HCT116 (cell line): ENCODE measurements at regions not wholly inside any gene's neighbourhood (a gene's known extent, or its start where the extent isn't known, plus 50 kb on each side); places are given as distances from the start of the nearest gene placed in this dataset.

Experiments used
- ATAC-seq: fragments of 200-7000 bp; cut with Tn5 transposase; 2 replicates; pipeline ENCODE4 v1.9.1; 2020; ENCODE audit warnings: mild to moderate bottlenecking, moderate library complexity
- BruUV-seq: library from RNA; stranded (reverse); fragments of 400-500 nt; replicated peaks from 2 replicates; lab custom pipeline; 2021; lab: Mats Ljungman, UMichigan
- CTCF ChIA-PET: fragments of 300-600 bp; sonication (Branson Sonifier 250); formaldehyde crosslinking; loops from one replicate; lab custom pipeline; 2021; ENCODE audit warnings: antibody characterized with exemption; lab: Charles Lee
- POLR2A ChIA-PET: fragments of 300-600, 350-600 bp; sonication (Branson Sonifier 250); formaldehyde crosslinking; loops from one replicate; lab custom pipeline; 2021; ENCODE audit warnings: antibody characterized with exemption; lab: Charles Lee
- RAD21 ChIA-PET, 2 experiments: fragments of 300-600 bp; sonication (Branson Sonifier 250); formaldehyde crosslinking; loops; one replicate each; lab custom pipeline; 2023; ENCODE audit warnings: low total read pairs in 2 of 2; ENCODE audit not compliant: uncharacterized antibody in 2 of 2, unreplicated experiment in 2 of 2, low non-redundant PET in 1 of 2; lab: Charles Lee
- DNase-seq: peaks from one replicate; pipeline ENCODE4 v3.0.0-alpha.2; 2010; ENCODE audit warnings: low read depth, low spot score
- H2AFZ ChIP-seq: fragments of 200-600 bp; shearing (Covaris generic), sonication (generic); 2 replicates; pipeline ENCODE4 v1.6.1; 2017; ENCODE audit warnings: low read depth, mixed run types, mixed read lengths, antibody characterized with exemption, low read length; ENCODE audit not compliant: poor library complexity, severe bottlenecking
- H3K27ac ChIP-seq: 2 replicates; pipeline ENCODE4 v1.5.1; 2012; ENCODE audit warnings: low read depth, low read length
- H3K27me3 ChIP-seq: fragments of 200-600 bp; sonication (generic); 2 replicates; pipeline ENCODE4 v1.6.1; 2016; ENCODE audit warnings: mixed run types, low read length, mixed read lengths; ENCODE audit not compliant: insufficient read depth
- H3K36me3 ChIP-seq, 2 experiments: fragments of 200-500 bp in 1 of 2; fragments of 200-600 bp in 1 of 2; sonication (Bioruptor generic) in 1 of 2; sonication (generic) in 1 of 2; 2 replicates each; pipeline versions ENCODE4 v1.5.1 to v1.6.1; 2014 to 2016; ENCODE audit warnings: low read length in 2 of 2, inconsistent platforms in 1 of 2, mixed read lengths in 1 of 2, mixed run types in 1 of 2; ENCODE audit not compliant: insufficient read depth in 2 of 2, control insufficient read depth in 1 of 2
- H3K4me1 ChIP-seq, 2 experiments: fragments of 200-600 bp in 1 of 2; sonication (generic) in 1 of 2; 2 replicates each; pipeline versions ENCODE4 v1.5.1 to v1.6.1; 2012 to 2017; ENCODE audit warnings: low read length in 2 of 2, inconsistent platforms in 1 of 2, mild to moderate bottlenecking in 1 of 2, mixed read lengths in 1 of 2, mixed run types in 1 of 2, moderate library complexity in 1 of 2; ENCODE audit not compliant: insufficient read depth in 2 of 2, control insufficient read depth in 1 of 2
- H3K4me2 ChIP-seq: fragments of 200-600 bp; sonication (generic); 2 replicates; pipeline ENCODE4 v1.6.1; 2017; ENCODE audit warnings: mixed run types, low read length, mixed read lengths
- H3K4me3 ChIP-seq, 2 experiments: fragments of 200-600 bp in 1 of 2; sonication (generic) in 1 of 2; replicated peaks in 1 of 2; 2 replicates each; pipeline ENCODE4 v1.5.1; 2011 to 2016; ENCODE audit warnings: low read length in 2 of 2, control low read depth in 1 of 2, low read depth in 1 of 2, mild to moderate bottlenecking in 1 of 2, mixed read lengths in 1 of 2, mixed run types in 1 of 2
- H3K79me2 ChIP-seq: fragments of 200-600 bp; sonication (generic); 2 replicates; pipeline ENCODE4 v1.6.1; 2017; ENCODE audit warnings: mild to moderate bottlenecking, mixed run types, low read length, moderate library complexity, mixed read lengths; ENCODE audit not compliant: insufficient read depth
- H3K9ac ChIP-seq: fragments of 200-600 bp; sonication (generic); 2 replicates; pipeline ENCODE4 v1.6.1; 2016; ENCODE audit warnings: low read length, mixed read lengths
- H3K9me2 ChIP-seq: fragments of 200-600 bp; sonication (generic), shearing (Covaris generic); 2 replicates; pipeline ENCODE4 v1.6.1; 2017; ENCODE audit warnings: mixed run types, mild to moderate bottlenecking, moderate library complexity; ENCODE audit not compliant: insufficient read depth
- H3K9me3 ChIP-seq, 2 experiments: fragments of 200-500 bp in 1 of 2; fragments of 200-600 bp in 1 of 2; sonication (Bioruptor generic) in 1 of 2; sonication (generic) in 1 of 2; 2 replicates each; pipeline ENCODE4 v1.6.1; 2014 to 2017; ENCODE audit warnings: low read length in 2 of 2, mixed read lengths in 2 of 2, inconsistent platforms in 1 of 2, low read depth in 1 of 2, mild to moderate bottlenecking in 1 of 2, mixed run types in 1 of 2, moderate library complexity in 1 of 2; ENCODE audit not compliant: control insufficient read depth in 1 of 2, insufficient read depth in 1 of 2
- H4K20me1 ChIP-seq: fragments of 200-600 bp; sonication (generic), shearing (Covaris generic); 2 replicates; pipeline ENCODE4 v1.6.1; 2017; ENCODE audit warnings: mixed run types, mild to moderate bottlenecking, moderate library complexity; ENCODE audit not compliant: insufficient read depth
- CBX3 ChIP-seq: IDR thresholded peaks from 2 replicates; pipeline ENCODE4 v1.6.1; 2012; ENCODE audit warnings: low read depth
- EGR1 ChIP-seq: IDR thresholded peaks from 2 replicates; pipeline ENCODE4 v1.6.1; 2012; ENCODE audit warnings: low read depth
- EZH2phosphoT487 ChIP-seq: fragments of 200-600 bp; IDR thresholded peaks from 2 replicates; pipeline ENCODE4 v1.6.1; 2018; ENCODE audit warnings: antibody characterized with exemption, borderline replicate concordance
- JUND ChIP-seq: IDR thresholded peaks from 2 replicates; pipeline ENCODE4 v1.6.1; 2012
- RAD21 ChIP-seq: IDR thresholded peaks from 2 replicates; pipeline ENCODE4 v1.6.1; 2012; ENCODE audit warnings: low read depth, mild to moderate bottlenecking
- REST ChIP-seq: IDR thresholded peaks from 2 replicates; pipeline ENCODE4 v1.6.1; 2012; ENCODE audit warnings: low read depth
- SIN3A ChIP-seq: IDR thresholded peaks from 2 replicates; pipeline ENCODE4 v1.6.1; 2012; ENCODE audit warnings: low read depth
- SP1 ChIP-seq: IDR thresholded peaks from 2 replicates; pipeline ENCODE4 v1.6.1; 2012; ENCODE audit warnings: low read depth
- SRF ChIP-seq: IDR thresholded peaks from 2 replicates; pipeline ENCODE4 v1.6.1; 2012; ENCODE audit warnings: low read depth
- YY1 ChIP-seq: IDR thresholded peaks from 2 replicates; pipeline ENCODE4 v1.6.1; 2011; ENCODE audit warnings: low read length, low read depth, moderate library complexity, mild to moderate bottlenecking; ENCODE audit not compliant: insufficient replicate concordance; ENCODE audit errors: extremely low read depth
- ZFX ChIP-seq: fragments of 450-650 bp; IDR thresholded peaks from 2 replicates; pipeline ENCODE4 v1.6.1; 2017
- intact Hi-C: fragments of 100-400 bp; cut with micrococcal nuclease; formaldehyde crosslinking; loops from 2 replicates; pipeline ENCODE4 v1.10.0; 2022
- TF ChIP-seq, protein P1 (sequence below): IDR thresholded peaks from 2 replicates; pipeline ENCODE4 v1.6.1; 2012

- H3K79me2 ChIP-seq = no peaks in the 10 kb centered on the region
- H4K20me1 ChIP-seq = no peaks in the 10 kb centered on the region
- intact Hi-C loops = no loop called here
- no peak overlapping the region for H3K27ac ChIP-seq
- ChIA-PET RAD21 (no interaction called here), POLR2A (no interaction called here), CTCF (no interaction called here)
- BruUV-seq = no TSS peak
- no peaks in the 10 kb centered on the region for H3K27me3 ChIP-seq
- no peak overlapping the region for H3K9ac ChIP-seq
- no peaks in the 10 kb centered on the region for H3K4me1 ChIP-seq
- no peaks in the 10 kb centered on the region for H3K9me3 ChIP-seq
- DNase-seq = no peak
- H3K36me3 ChIP-seq = no peaks in the 10 kb centered on the region
- no peak overlapping the region for H2AFZ ChIP-seq
- no peak for TF ChIP-seq ZFX
- H3K4me2 ChIP-seq = no peak overlapping the region
- H3K4me3 ChIP-seq = no peak overlapping the region
- no peaks in the 10 kb centered on the region for H3K9me2 ChIP-seq
- ATAC-seq = no peak
Measured at GRCh38 chr1:208551024-208551423, 306.8 kb upstream of the PLXNA2 start.

DNA sequence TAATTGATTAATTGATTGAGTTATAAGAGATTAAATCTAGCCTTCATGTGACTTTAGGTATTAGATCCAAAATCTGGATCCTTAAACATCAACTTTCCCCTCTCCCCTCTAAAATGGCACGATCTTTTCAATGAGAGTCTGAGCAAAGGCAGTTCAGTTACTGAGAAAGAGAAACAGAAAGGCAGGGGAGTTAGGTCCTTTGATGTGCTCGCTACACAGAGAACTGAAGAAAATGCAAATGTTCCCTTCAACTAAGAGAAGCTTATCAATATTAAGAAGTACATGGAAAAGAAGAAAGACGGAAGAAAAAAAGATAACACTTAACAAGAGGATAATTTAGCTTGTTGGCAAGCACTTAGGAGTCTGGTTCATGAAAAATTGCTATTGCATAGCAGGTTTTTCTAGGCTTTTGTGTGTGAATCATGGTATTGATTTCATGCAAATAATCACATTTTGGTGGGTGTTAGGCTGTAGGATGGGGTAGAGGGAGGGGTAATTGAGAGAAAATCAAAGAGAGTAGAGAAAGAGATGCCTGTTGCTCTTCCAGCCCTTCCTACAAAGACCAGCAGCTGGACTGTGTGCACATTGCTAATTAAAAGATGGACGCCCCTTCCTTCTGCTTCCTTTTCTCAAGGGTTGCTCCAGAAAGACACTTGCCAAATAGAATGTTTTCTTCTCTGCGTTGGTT lies 307.6 kb upstream of the PLXNA2 start:
- DNase-seq (no peak), ATAC-seq (no peak)
- POLR2A ChIA-PET = no interaction called here
- no peak overlapping the region for H3K4me2 ChIP-seq
- H3K9ac ChIP-seq = no peak overlapping the region
- CTCF ChIA-PET = no interaction called here
- H3K27me3 ChIP-seq = no peaks in the 10 kb centered on the region
- intact Hi-C loops = no loop called here
- no peaks in the 10 kb centered on the region for H3K9me2 ChIP-seq
- H4K20me1 ChIP-seq = no peaks in the 10 kb centered on the region
- no peaks in the 10 kb centered on the region for H3K4me1 ChIP-seq
- no peaks in the 10 kb centered on the region for H3K36me3 ChIP-seq
- TF ChIP-seq RAD21 (no peak), CBX3 (no peak), REST (no peak), ZFX (no peak), SP1 (no peak), EZH2phosphoT487 (no peak), YY1 (no peak), SIN3A (no peak), SRF (no peak), JUND (no peak), EGR1 (no peak)
- TF ChIP-seq, protein P1, sequence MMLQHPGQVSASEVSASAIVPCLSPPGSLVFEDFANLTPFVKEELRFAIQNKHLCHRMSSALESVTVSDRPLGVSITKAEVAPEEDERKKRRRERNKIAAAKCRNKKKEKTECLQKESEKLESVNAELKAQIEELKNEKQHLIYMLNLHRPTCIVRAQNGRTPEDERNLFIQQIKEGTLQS = no peak
- no peaks in the 10 kb centered on the region for H3K79me2 ChIP-seq
- no peak overlapping the region for H3K27ac ChIP-seq
- no peaks in the 10 kb centered on the region for H3K9me3 ChIP-seq
- RAD21 ChIA-PET = no interaction called here
- no peak overlapping the region for H2AFZ ChIP-seq
- no peak overlapping the region for H3K4me3 ChIP-seq
- no TSS peak for BruUV-seq
